ENCODE measurements at regions not wholly inside any gene's neighbourhood (a gene's known extent, or its start where the extent isn't known, plus 50 kb on each side); places are given as distances from the start of the nearest gene placed in this dataset.

DNA sequence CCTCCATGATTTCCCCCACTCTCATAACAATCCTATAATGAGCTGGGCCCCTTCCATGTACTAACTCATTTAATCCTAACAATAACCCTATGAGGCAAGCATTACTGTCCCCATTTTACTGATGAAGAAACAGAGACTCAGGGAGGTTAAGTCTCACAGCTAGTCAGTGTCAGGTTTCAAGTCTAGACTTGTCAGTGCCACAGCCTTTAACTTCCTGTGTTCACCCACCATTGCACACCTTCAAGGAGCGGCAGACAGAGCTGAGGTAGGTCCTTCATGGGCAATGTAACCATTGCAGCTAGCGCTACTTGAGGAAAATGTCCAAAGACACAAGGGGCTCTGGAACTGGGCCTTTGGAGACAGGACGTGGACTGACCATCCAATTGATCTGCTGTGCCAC, 105.8 kb upstream of the CTNNB1 start:
- ChIA-PET CTCF (ENCODE audit: unreplicated experiment) (no interaction called here), POLR2A (no interaction called here)
- H3K4me3 ChIP-seq (ENCODE audit: low read depth, low read length, poor library complexity, severe bottlenecking): no peak overlapping the region
- no TSS peak for BruUV-seq (replicated peaks)
- H3K4me2 ChIP-seq (ENCODE audit: low read length): no peak overlapping the region
- no peak overlapping the region for H2AFZ ChIP-seq (ENCODE audit: low read length)
- DNase-seq (ENCODE audit: low spot score): no peak
- no peaks in the 10 kb centered on the region for H3K4me1 ChIP-seq (ENCODE audit: insufficient read depth, low read length, poor library complexity, severe bottlenecking)
- no peaks in the 10 kb centered on the region for H3K79me2 ChIP-seq (ENCODE audit: insufficient read depth, low read depth, low read length)
- intact Hi-C loops (cut with micrococcal nuclease; ENCODE audit: unreplicated experiment): no loop called here
- TF ChIP-seq EZH2phosphoT487 (IDR thresholded peaks at IDR 0.05; ENCODE audit: borderline replicate concordance, low read depth, low read length): no peak
- no peak for TF ChIP-seq CTCF (conservative IDR thresholded peaks at IDR 0.05; ENCODE audit: low read length)
- no peaks in the 10 kb centered on the region for H3K9me3 ChIP-seq (ENCODE audit: low read length)
- H3K27ac ChIP-seq (ENCODE audit: low read depth, low read length, poor library complexity, severe bottlenecking): no peak overlapping the region
- no peaks in the 10 kb centered on the region for H3K9me2 ChIP-seq (ENCODE audit: insufficient read depth, low read length)
- H4K20me1 ChIP-seq (ENCODE audit: insufficient read depth, low read length): no peaks in the 10 kb centered on the region
- no peaks in the 10 kb centered on the region for H3K36me3 ChIP-seq (ENCODE audit: insufficient read depth, low read length)

GRCh38 chr3:41094351-41094750, 105.0 kb upstream of the CTNNB1 start:
- Histone ChIP-seq H2AFZ (ENCODE audit: low read length) (no peak overlapping the region), H3K4me2 (ENCODE audit: low read length) (no peak overlapping the region), H3K4me1 (ENCODE audit: insufficient read depth, low read length, poor library complexity, severe bottlenecking) (no peaks in the 10 kb centered on the region), H3K9me2 (ENCODE audit: insufficient read depth, low read length) (no peaks in the 10 kb centered on the region), H4K20me1 (ENCODE audit: insufficient read depth, low read length) (no peaks in the 10 kb centered on the region), H3K36me3 (ENCODE audit: insufficient read depth, low read length) (no peaks in the 10 kb centered on the region), H3K4me3 (ENCODE audit: low read depth, low read length, poor library complexity, severe bottlenecking) (no peak overlapping the region), H3K27ac (ENCODE audit: low read depth, low read length, poor library complexity, severe bottlenecking) (no peak overlapping the region), H3K79me2 (ENCODE audit: insufficient read depth, low read depth, low read length) (no peaks in the 10 kb centered on the region), H3K9me3 (ENCODE audit: low read length) (no peaks in the 10 kb centered on the region)
- ChIA-PET POLR2A (no interaction called here), CTCF (ENCODE audit: unreplicated experiment) (no interaction called here)
- no peak for DNase-seq (ENCODE audit: low spot score)
- TF ChIP-seq EZH2phosphoT487 (IDR thresholded peaks at IDR 0.05; ENCODE audit: borderline replicate concordance, low read depth, low read length) (no peak), CTCF (conservative IDR thresholded peaks at IDR 0.05; ENCODE audit: low read length) (no peak)
- intact Hi-C loops (cut with micrococcal nuclease; ENCODE audit: unreplicated experiment): no loop called here
- BruUV-seq (replicated peaks): no TSS peak

GRCh38 chr3:41095702-41096101, 103.6 kb upstream of the CTNNB1 start:
- no peak overlapping the region for H2AFZ ChIP-seq (ENCODE audit: low read length)
- BruUV-seq (replicated peaks): no TSS peak
- H3K4me2 ChIP-seq (ENCODE audit: low read length): no peak overlapping the region
- no peak overlapping the region for H3K4me3 ChIP-seq (ENCODE audit: low read depth, low read length, poor library complexity, severe bottlenecking)
- no peak for DNase-seq (ENCODE audit: low spot score)
- no peak for TF ChIP-seq EZH2phosphoT487 (IDR thresholded peaks at IDR 0.05; ENCODE audit: borderline replicate concordance, low read depth, low read length)
- 0 out of 2 replicates have a peak, but pooled peaks have one; percentile 25 for TF ChIP-seq CTCF (conservative IDR thresholded peaks at IDR 0.05; ENCODE audit: low read length)
- CTCF ChIA-PET (ENCODE audit: unreplicated experiment): no interaction called here
- no peaks in the 10 kb centered on the region for H3K79me2 ChIP-seq (ENCODE audit: insufficient read depth, low read depth, low read length)
- H3K27ac ChIP-seq (ENCODE audit: low read depth, low read length, poor library complexity, severe bottlenecking): no peak overlapping the region
- POLR2A ChIA-PET: no interaction called here
- H3K9me2 ChIP-seq (ENCODE audit: insufficient read depth, low read length): no peaks in the 10 kb centered on the region
- no peaks in the 10 kb centered on the region for H3K36me3 ChIP-seq (ENCODE audit: insufficient read depth, low read length)
- no peaks in the 10 kb centered on the region for H3K9me3 ChIP-seq (ENCODE audit: low read length)
- H4K20me1 ChIP-seq (ENCODE audit: insufficient read depth, low read length): no peaks in the 10 kb centered on the region
- H3K4me1 ChIP-seq (ENCODE audit: insufficient read depth, low read length, poor library complexity, severe bottlenecking): no peaks in the 10 kb centered on the region
- intact Hi-C loops (cut with micrococcal nuclease; ENCODE audit: unreplicated experiment): no loop called here

Measured in OCI-LY7 (cell line).